ENCODE measurements at regions not wholly inside any gene's neighbourhood (a gene's known extent, or its start where the extent isn't known, plus 50 kb on each side); places are given as distances from the start of the nearest gene placed in this dataset.
"Not testable (repeated sequence)": the region's sequence is repeated elsewhere in the genome, so short reads cannot be mapped to it uniquely, and the experiment has no call there.

DNA sequence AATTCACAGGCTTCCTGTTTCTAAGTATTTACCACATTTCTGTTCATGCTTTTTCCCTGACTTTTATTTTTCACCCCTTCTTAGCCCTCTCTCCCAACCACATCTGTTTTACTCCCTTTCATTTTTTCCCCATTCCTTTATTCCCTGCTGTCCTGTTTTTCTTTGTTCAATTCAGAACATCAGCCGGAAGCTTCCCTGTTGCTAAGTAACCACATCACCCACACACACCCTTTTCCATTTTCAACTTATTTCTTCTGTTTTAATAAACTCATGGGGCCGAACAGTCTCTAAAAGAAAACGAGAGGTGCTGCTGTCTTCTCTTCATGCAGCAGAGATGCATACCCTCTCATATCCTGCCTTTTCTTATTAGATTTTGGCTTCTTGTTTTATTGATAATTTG is 53.5 kb upstream of the CEP85L start:
- no peak overlapping the region for H3K4me3 ChIP-seq (replicated peaks in 1 of 4; ENCODE audit: control extremely low read depth in 1 of 4, insufficient read depth in 1 of 4, low read depth in 3 of 4, low read length in 4 of 4)
- H2AFZ ChIP-seq (ENCODE audit: low read length): no peak overlapping the region
- H3K9me3 ChIP-seq (ENCODE audit: control insufficient read depth, insufficient read depth, low read depth, low read length): no peaks in the 10 kb centered on the region
- H3K36me3 ChIP-seq (ENCODE audit: control insufficient read depth, insufficient read depth, low read length): no peaks in the 10 kb centered on the region
- no peak overlapping the region for H3K9ac ChIP-seq (ENCODE audit: insufficient read depth, low read length)
- no peaks in the 10 kb centered on the region for H3K79me2 ChIP-seq (ENCODE audit: control insufficient read depth, insufficient read depth, low read length)
- H4K20me1 ChIP-seq (ENCODE audit: control insufficient read depth, extremely low read depth, insufficient read depth, low read length): no peaks in the 10 kb centered on the region
- H3K4me1 ChIP-seq (ENCODE audit: control insufficient read depth, extremely low read depth, insufficient read depth, low read length): peaks cover 18% of the 10 kb centered on the region
- no peak overlapping the region for H3K4me2 ChIP-seq (ENCODE audit: extremely low read depth, insufficient read depth, low read length)
- DNase-seq (ENCODE audit: low read depth in 2 of 2): no peak
- TF ChIP-seq, protein P1, sequence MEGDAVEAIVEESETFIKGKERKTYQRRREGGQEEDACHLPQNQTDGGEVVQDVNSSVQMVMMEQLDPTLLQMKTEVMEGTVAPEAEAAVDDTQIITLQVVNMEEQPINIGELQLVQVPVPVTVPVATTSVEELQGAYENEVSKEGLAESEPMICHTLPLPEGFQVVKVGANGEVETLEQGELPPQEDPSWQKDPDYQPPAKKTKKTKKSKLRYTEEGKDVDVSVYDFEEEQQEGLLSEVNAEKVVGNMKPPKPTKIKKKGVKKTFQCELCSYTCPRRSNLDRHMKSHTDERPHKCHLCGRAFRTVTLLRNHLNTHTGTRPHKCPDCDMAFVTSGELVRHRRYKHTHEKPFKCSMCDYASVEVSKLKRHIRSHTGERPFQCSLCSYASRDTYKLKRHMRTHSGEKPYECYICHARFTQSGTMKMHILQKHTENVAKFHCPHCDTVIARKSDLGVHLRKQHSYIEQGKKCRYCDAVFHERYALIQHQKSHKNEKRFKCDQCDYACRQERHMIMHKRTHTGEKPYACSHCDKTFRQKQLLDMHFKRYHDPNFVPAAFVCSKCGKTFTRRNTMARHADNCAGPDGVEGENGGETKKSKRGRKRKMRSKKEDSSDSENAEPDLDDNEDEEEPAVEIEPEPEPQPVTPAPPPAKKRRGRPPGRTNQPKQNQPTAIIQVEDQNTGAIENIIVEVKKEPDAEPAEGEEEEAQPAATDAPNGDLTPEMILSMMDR (conservative IDR thresholded peaks at IDR 0.05 in 1 of 2, IDR thresholded peaks at IDR 0.05 in 1 of 2; ENCODE audit: low read depth in 1 of 2, low read length in 2 of 2): no peak
- TF ChIP-seq EZH2 (IDR thresholded peaks at IDR 0.05; ENCODE audit: low read length, missing control alignments): no peak
- no peak overlapping the region for H3K27ac ChIP-seq (ENCODE audit: insufficient read depth, low read length)
- H3K27me3 ChIP-seq (ENCODE audit: control insufficient read depth, insufficient read depth, low read length): no peaks in the 10 kb centered on the region

DNA sequence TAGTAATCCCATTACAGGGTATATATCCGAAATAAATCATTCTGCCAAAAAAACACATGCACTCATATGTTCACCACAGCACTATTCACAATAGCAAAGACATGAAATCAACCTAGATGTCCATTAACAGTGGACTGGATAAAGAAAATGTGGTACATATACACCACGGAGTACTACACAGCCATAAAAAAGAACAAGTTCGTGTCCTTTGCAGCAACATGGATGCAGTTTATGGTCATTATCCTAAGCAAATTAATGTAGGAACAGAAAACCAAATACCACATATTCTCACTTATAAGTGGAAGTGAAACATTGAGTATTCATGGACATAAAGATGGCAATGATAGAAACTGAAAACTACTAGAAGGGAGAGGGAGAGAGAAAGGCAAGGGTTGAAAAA is 49.9 kb upstream of the CEP85L start:
- H3K9ac ChIP-seq (ENCODE audit: insufficient read depth, low read length); H3K27me3 ChIP-seq (ENCODE audit: control insufficient read depth, insufficient read depth, low read length); H3K79me2 ChIP-seq (ENCODE audit: control insufficient read depth, insufficient read depth, low read length); DNase-seq (ENCODE audit: low read depth in 2 of 2); H3K36me3 ChIP-seq (ENCODE audit: control insufficient read depth, insufficient read depth, low read length); H4K20me1 ChIP-seq (ENCODE audit: control insufficient read depth, extremely low read depth, insufficient read depth, low read length); H3K9me3 ChIP-seq (ENCODE audit: control insufficient read depth, insufficient read depth, low read depth, low read length); H2AFZ ChIP-seq (ENCODE audit: low read length); H3K27ac ChIP-seq (ENCODE audit: insufficient read depth, low read length); H3K4me3 ChIP-seq (replicated peaks in 1 of 4; ENCODE audit: control extremely low read depth in 1 of 4, insufficient read depth in 1 of 4, low read depth in 3 of 4, low read length in 4 of 4); H3K4me2 ChIP-seq (ENCODE audit: extremely low read depth, insufficient read depth, low read length); H3K4me1 ChIP-seq (ENCODE audit: control insufficient read depth, extremely low read depth, insufficient read depth, low read length): not testable (repeated sequence)
